Kidney (tissue), 13 donors: ENCODE measurements at regions not wholly inside any gene's neighbourhood (a gene's known extent, or its start where the extent isn't known, plus 50 kb on each side); places are given as distances from the start of the nearest gene placed in this dataset.
A peak's percentile ranks its signal among the peaks of the same experiment; 100 is the strongest.

Source experiments
- DNase-seq, 5 donors: peaks; one replicate each; pipeline ENCODE4 v3.0.0-alpha.2; 2013 to 2020
- FAIRE-seq: peaks from 2 replicates; lab custom pipeline; 2012; peaks lifted over from hg19 to GRCh38; lab: Jason Lieb, UNC
- H3K27ac ChIP-seq, 2 donors: one replicate each; pipeline ENCODE4 v1.7.0; 2013; ENCODE audit warnings: low read depth in 2 of 2, low read length in 2 of 2, inconsistent platforms in 1 of 2
- H3K27me3 ChIP-seq: one replicate; pipeline ENCODE4 v1.7.1; 2013; ENCODE audit warnings: low read length, inconsistent platforms; ENCODE audit not compliant: control insufficient read depth, insufficient read depth
- H3K36me3 ChIP-seq, 3 donors: one replicate each; pipeline versions ENCODE4 v1.7.0 to v1.7.1; 2013; ENCODE audit warnings: low read length in 3 of 3, control low read depth in 1 of 3, inconsistent platforms in 1 of 3; ENCODE audit not compliant: insufficient read depth in 3 of 3, control insufficient read depth in 2 of 3
- H3K4me1 ChIP-seq, 3 donors: one replicate each; pipeline versions ENCODE4 v1.7.0 to v1.7.1; 2013; ENCODE audit warnings: low read length in 3 of 3, inconsistent platforms in 1 of 3, low read depth in 1 of 3; ENCODE audit not compliant: control insufficient read depth in 2 of 3, insufficient read depth in 2 of 3
- H3K4me3 ChIP-seq, 3 donors: one replicate each; pipeline versions ENCODE4 v1.7.0 to v1.8.1; 2013; ENCODE audit warnings: low read length in 3 of 3, control low read depth in 1 of 3, inconsistent platforms in 1 of 3
- H3K9ac ChIP-seq, 3 donors: one replicate each; pipeline versions ENCODE4 v1.7.0 to v1.7.1; 2013; ENCODE audit warnings: low read length in 3 of 3, control low read depth in 1 of 3, inconsistent platforms in 1 of 3
- H3K9me3 ChIP-seq, 3 donors: one replicate each; pipeline versions ENCODE4 v1.7.0 to v1.7.1; 2013; ENCODE audit warnings: low read length in 3 of 3, control low read depth in 1 of 3, inconsistent platforms in 1 of 3; ENCODE audit not compliant: control insufficient read depth in 2 of 3, insufficient read depth in 1 of 3
- CTCF ChIP-seq: IDR thresholded peaks from 3 replicates; pipeline ENCODE4 v1.5.1; 2012; ENCODE audit warnings: mild to moderate bottlenecking, moderate library complexity, borderline replicate concordance; ENCODE audit not compliant: insufficient read depth; ENCODE audit errors: extremely low read depth
- intact Hi-C: fragments of 100-400 bp; cut with DNase I; formaldehyde crosslinking; loops from one replicate; pipeline ENCODE4 v1.11.1; 2022
- donor health status: control.
- donor health status: control.
- donor health status: control.
- donor health status: control.
- donor health status: control.
- donor health status: DM: yes; HTN: yes; CAD: no.
- donor health status: Normal renal cell carcinoma (clear cell type).

GRCh38 chr13:60267498-60268202, 103.9 kb upstream of the DIAPH3 start:
- Histone ChIP-seq H3K27ac (no peak overlapping the region), H3K36me3 (no peaks in the 10 kb centered on the region), H3K27me3 (no peaks in the 10 kb centered on the region), H3K4me3 (peak overlapping the region; percentile 70 to 77 (median 75)), H3K9ac (peak overlapping the region in 2 of 3 donors; percentile 53 to 58), H3K4me1 (no peaks in the 10 kb centered on the region), H3K9me3 (no peaks in the 10 kb centered on the region)
- intact Hi-C loops: no loop called here
- DNase-seq (peak in 4 of 5 donors; percentile 31 to 69 (median 48)), FAIRE-seq (no peak)
- TF ChIP-seq CTCF: no peak

- peak overlapping the region; percentile 70 to 77 (median 75) for H3K4me3 ChIP-seq
- H3K9ac ChIP-seq: peak overlapping the region in 2 of 3 donors; percentile 53 to 58
- no peaks in the 10 kb centered on the region for H3K9me3 ChIP-seq
- no peak for TF ChIP-seq CTCF
- intact Hi-C loops: no loop called here
- FAIRE-seq (no peak), DNase-seq (peak in 2 of 5 donors; percentile 28 to 34)
- no peaks in the 10 kb centered on the region for H3K4me1 ChIP-seq
- H3K27me3 ChIP-seq: no peaks in the 10 kb centered on the region
- H3K27ac ChIP-seq: no peak overlapping the region
- no peaks in the 10 kb centered on the region for H3K36me3 ChIP-seq
These were observed 104.5 kb upstream of the DIAPH3 start for GRCh38 chr13:60268203-60268555.

GRCh38 chr13:60273971-60274527, 110.3 kb upstream of the DIAPH3 start:
- DNase-seq (no peak), FAIRE-seq (no peak)
- intact Hi-C loops: no loop called here
- no peak for TF ChIP-seq CTCF
- no peak overlapping the region for H3K4me3 ChIP-seq
- no peak overlapping the region for H3K9ac ChIP-seq
- no peaks in the 10 kb centered on the region for H3K9me3 ChIP-seq
- no peak overlapping the region for H3K27ac ChIP-seq
- H3K4me1 ChIP-seq: no peaks in the 10 kb centered on the region
- H3K27me3 ChIP-seq: no peaks in the 10 kb centered on the region
- no peaks in the 10 kb centered on the region for H3K36me3 ChIP-seq
